ENCODE measurements at regions not wholly inside any gene's neighbourhood (a gene's known extent, or its start where the extent isn't known, plus 50 kb on each side); places are given as distances from the start of the nearest gene placed in this dataset.

- intact Hi-C loops (cut with micrococcal nuclease) (no loop called here), in situ Hi-C loops (cut with MboI) (loop anchor here (25.0 kb wide), 1 partner anchor 1534 kb away; no protein-coding TSS in a partner anchor)
- 1% methylated on average over 5 of the region's 5 CpGs for WGBS (ENCODE audit: insufficient coverage, low coverage, missing lambda C conversion rate)
- Histone ChIP-seq H3K79me2 (ENCODE audit: control insufficient read depth, insufficient read depth, low read length) (no peaks in the 10 kb centered on the region), H3K27me3 (ENCODE audit: control insufficient read depth in 2 of 2, insufficient read depth in 2 of 2, low read length in 2 of 2) (no peaks in the 10 kb centered on the region), H3K9me1 (ENCODE audit: control insufficient read depth, insufficient read depth, low read length) (no peaks in the 10 kb centered on the region), H4K20me1 (replicated peaks; ENCODE audit: control insufficient read depth, insufficient read depth, low read length) (no peaks in the 10 kb centered on the region), H3K4me3 (no peak overlapping the region), H3K9me3 (replicated peaks; ENCODE audit: control insufficient read depth, insufficient read depth, low read depth, low read length) (no peaks in the 10 kb centered on the region; the same call in 1 of the 2 replicates), H3K27ac (ENCODE audit: extremely low read depth, low read depth, low read length) (no peak overlapping the region), H3K36me3 (ENCODE audit: control insufficient read depth, insufficient read depth, low read length) (no peaks in the 10 kb centered on the region), H3K4me1 (replicated peaks in 1 of 2; ENCODE audit: control insufficient read depth in 2 of 2, insufficient read depth in 2 of 2, low read length in 2 of 2) (no peaks in the 10 kb centered on the region), H2AFZ (ENCODE audit: low read depth, low read length) (no peak overlapping the region), H3K4me2 (ENCODE audit: insufficient read depth, low read length) (no peak overlapping the region), H3K9ac (ENCODE audit: insufficient read depth in 1 of 2, low read depth in 2 of 2, low read length in 2 of 2) (no peak overlapping the region)
- BruUV-seq (replicated peaks), result no TSS peak
- peak in 2 of 4 experiments; percentile 3 to 31 for DNase-seq (ENCODE audit: extremely low read depth in 1 of 4, low spot score in 3 of 4)
- no peak for FAIRE-seq
- CTCF ChIA-PET (ENCODE audit: low intra/inter-chr PET ratio), result no interaction called here
- ATAC-seq, result no peak
- POLR2A ChIA-PET, result no interaction called here
- no peak for TF ChIP-seq HMBOX1 (IDR thresholded peaks at IDR 0.05)
- peak; percentile 49 for TF ChIP-seq CBFA2T3 (IDR thresholded peaks at IDR 0.05)
- TF ChIP-seq ZNF740 (CRISPR knock-in tag; IDR thresholded peaks at IDR 0.05), result no peak
- TF ChIP-seq ZNF740 (tag; IDR thresholded peaks at IDR 0.05), result no peak
- TF ChIP-seq GTF2E2 (tag; IDR thresholded peaks at IDR 0.05), result no peak
- no peak for TF ChIP-seq CSDE1 (IDR thresholded peaks at IDR 0.05)
- TF ChIP-seq ZNF436 (CRISPR knock-in tag; IDR thresholded peaks at IDR 0.05), result no peak
- TF ChIP-seq TAL1 (IDR thresholded peaks at IDR 0.05), result peak; percentile 14; the same call in 1 of the 2 replicates
- 0 out of 2 replicates have a peak, but pooled peaks have one; percentile 9 for TF ChIP-seq SOX6 (IDR thresholded peaks at IDR 0.05)
- no peak for TF ChIP-seq E4F1 (CRISPR knock-in tag; IDR thresholded peaks at IDR 0.05; ENCODE audit: borderline replicate concordance)
- no peak for TF ChIP-seq ZNF512 (tag; IDR thresholded peaks at IDR 0.05)
- no peak for TF ChIP-seq TSC22D4 (tag; IDR thresholded peaks at IDR 0.05)
- no peak for TF ChIP-seq RBM17 (IDR thresholded peaks at IDR 0.05; ENCODE audit: borderline replicate concordance, low read depth, low read length)
- TF ChIP-seq NKRF (IDR thresholded peaks at IDR 0.05; ENCODE audit: borderline replicate concordance), result no peak
- TF ChIP-seq MYNN (IDR thresholded peaks at IDR 0.05), result no peak
- no peak for TF ChIP-seq MYNN (CRISPR knock-in tag; IDR thresholded peaks at IDR 0.05)
- no peak for TF ChIP-seq BHLHE40 (IDR thresholded peaks at IDR 0.05; ENCODE audit: low read length)
- 0 out of 2 replicates have a peak, but pooled peaks have one; percentile 23 for TF ChIP-seq STAT5A (IDR thresholded peaks at IDR 0.05; ENCODE audit: borderline replicate concordance, low read length)
Observed at GRCh38 chr5:18920966-18921365, 1067.0 kb downstream of the CDH18 start.
